ENCODE measurements at regions not wholly inside any gene's neighbourhood (a gene's known extent, or its start where the extent isn't known, plus 50 kb on each side); places are given as distances from the start of the nearest gene placed in this dataset.

DNA sequence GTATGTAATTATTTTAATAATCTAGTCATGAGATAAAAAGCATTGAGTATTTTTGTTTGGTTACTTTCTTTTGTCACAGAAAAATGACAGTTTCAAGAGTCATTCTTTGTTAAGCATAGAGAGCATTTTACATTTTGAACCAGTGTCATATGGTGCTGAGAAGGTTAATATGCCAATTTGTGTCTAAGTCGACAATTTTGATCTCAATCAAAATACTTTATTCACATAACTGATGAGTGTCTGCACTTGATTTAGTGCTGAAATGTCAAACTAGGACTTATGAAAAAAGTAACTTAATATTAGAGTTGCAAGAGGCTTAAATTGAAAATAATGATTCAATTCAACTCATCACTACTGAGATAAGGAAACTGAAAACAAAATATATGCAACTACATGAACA lies 1804.6 kb upstream of the ACO1 start:
- TF ChIP-seq POLR2A (IDR thresholded peaks at IDR 0.05) = no peak
- TF ChIP-seq, protein P1, sequence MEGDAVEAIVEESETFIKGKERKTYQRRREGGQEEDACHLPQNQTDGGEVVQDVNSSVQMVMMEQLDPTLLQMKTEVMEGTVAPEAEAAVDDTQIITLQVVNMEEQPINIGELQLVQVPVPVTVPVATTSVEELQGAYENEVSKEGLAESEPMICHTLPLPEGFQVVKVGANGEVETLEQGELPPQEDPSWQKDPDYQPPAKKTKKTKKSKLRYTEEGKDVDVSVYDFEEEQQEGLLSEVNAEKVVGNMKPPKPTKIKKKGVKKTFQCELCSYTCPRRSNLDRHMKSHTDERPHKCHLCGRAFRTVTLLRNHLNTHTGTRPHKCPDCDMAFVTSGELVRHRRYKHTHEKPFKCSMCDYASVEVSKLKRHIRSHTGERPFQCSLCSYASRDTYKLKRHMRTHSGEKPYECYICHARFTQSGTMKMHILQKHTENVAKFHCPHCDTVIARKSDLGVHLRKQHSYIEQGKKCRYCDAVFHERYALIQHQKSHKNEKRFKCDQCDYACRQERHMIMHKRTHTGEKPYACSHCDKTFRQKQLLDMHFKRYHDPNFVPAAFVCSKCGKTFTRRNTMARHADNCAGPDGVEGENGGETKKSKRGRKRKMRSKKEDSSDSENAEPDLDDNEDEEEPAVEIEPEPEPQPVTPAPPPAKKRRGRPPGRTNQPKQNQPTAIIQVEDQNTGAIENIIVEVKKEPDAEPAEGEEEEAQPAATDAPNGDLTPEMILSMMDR (IDR thresholded peaks at IDR 0.05) = no peak
- intact Hi-C loops (cut with DNase I; ENCODE audit: low total_unique reads) = no loop called here
- 70 to 81% methylated on average over 1 of the region's 1 CpG for WGBS, 2 donors
- no peak overlapping the region for H3K4me3 ChIP-seq (ENCODE audit: low read depth, poor library complexity, severe bottlenecking)
- DNase-seq (ENCODE audit: low spot score in 2 of 2) = no peak

DNA sequence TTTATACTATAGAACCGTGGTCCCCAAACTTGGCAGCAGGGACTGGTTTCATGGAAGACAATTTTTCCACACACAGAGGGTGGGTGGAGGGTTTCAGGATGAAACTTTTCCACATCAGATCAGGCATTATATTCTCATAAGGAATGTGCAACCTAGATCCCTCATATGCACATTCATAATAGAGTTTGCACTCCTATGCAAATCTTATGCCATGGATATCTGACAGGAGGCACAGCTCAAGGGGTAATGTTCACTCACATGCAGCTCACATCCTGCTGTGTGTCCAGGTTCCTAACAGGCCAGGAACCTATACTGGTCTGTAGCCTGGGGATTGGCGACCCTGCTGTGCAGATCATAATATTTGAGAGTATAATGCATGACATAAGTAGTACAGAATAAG lies 1802.2 kb upstream of the ACO1 start:
- DNase-seq (ENCODE audit: low spot score in 2 of 2) = no peak
- 71 to 72% methylated on average over 2 of the region's 2 CpGs for WGBS, 2 donors
- H3K4me3 ChIP-seq (ENCODE audit: low read depth, poor library complexity, severe bottlenecking) = no peak overlapping the region
- intact Hi-C loops (cut with DNase I; ENCODE audit: low total_unique reads) = no loop called here
- TF ChIP-seq, protein P1 (IDR thresholded peaks at IDR 0.05) = no peak
- no peak for TF ChIP-seq POLR2A (IDR thresholded peaks at IDR 0.05)

DNA sequence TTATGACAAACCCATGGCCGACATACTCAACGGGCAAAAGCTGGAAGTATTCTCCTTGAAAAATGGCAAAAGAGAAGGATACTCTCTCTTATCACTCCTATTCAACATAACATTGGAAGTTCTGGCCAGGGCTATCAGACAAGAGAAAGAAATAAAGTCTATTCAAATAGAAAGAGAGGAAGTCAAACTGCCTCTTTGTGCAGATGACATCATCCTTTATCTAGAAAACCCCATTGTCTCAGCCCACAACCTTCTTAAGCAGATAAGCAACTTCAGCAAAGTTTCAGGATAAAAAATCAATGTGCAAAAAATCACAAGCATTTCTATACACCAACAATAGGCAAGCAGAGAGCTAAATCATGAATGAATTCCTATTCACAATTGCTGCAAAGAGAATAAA lies 1799.9 kb upstream of the ACO1 start:
- intact Hi-C loops (cut with DNase I; ENCODE audit: low total_unique reads) = no loop called here
- no peak for TF ChIP-seq POLR2A (IDR thresholded peaks at IDR 0.05)
- TF ChIP-seq, protein P1 (IDR thresholded peaks at IDR 0.05) = no peak
- WGBS, 2 donors = 51 to 76% methylated on average over 2 of the region's 2 CpGs

DNA sequence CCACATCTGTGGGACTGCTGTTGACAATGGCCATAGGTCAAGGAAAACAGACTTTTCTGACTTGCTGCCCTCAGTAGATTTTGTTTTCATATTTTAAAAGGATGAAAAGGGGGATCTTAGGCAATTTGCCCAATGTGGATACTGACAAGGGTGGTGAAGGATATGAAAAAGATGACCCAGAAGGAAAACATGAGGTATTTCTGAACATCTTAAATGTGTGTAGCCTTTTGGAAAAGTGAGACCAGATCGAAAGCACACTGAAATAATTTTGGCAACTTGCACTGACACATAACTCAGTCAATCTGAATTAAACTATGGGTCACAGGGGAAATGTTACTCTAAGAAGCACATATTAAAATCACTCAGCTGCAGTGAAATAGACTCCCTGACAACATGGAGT lies 1793.0 kb upstream of the ACO1 start:
- WGBS, 2 donors = 41 to 62% methylated on average over 1 of the region's 1 CpG
- H3K4me3 ChIP-seq (ENCODE audit: low read depth, poor library complexity, severe bottlenecking) = no peak overlapping the region
- TF ChIP-seq, protein P1 (IDR thresholded peaks at IDR 0.05) = no peak
- TF ChIP-seq POLR2A (IDR thresholded peaks at IDR 0.05) = no peak
- intact Hi-C loops (cut with DNase I; ENCODE audit: low total_unique reads) = no loop called here
- DNase-seq (ENCODE audit: low spot score in 2 of 2) = no peak

More for the DNA sequence above, 1799.9 kb upstream of the ACO1 start:
- no peak overlapping the region for H3K4me3 ChIP-seq (ENCODE audit: low read depth, poor library complexity, severe bottlenecking)
- no peak for DNase-seq (ENCODE audit: low spot score in 2 of 2)

DNA sequence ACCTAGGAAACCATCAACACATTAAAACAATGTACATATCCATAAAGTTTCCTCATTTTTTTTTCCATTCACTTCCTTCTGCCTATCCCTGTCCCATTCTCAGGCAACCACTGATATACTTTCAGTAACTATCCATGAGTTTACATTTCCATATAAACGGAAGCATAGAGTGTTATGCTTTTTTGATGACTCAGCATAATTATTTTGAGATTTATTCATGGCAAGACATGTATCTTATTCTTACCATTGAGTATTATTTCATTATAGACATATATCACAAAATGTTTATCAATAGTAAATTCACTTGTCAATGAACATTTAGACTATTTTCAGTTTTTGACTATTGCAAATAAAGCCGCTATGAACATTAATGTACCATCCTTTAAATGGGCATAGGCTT lies 1786.8 kb upstream of the ACO1 start:
- intact Hi-C loops (cut with DNase I; ENCODE audit: low total_unique reads) = no loop called here
- DNase-seq (ENCODE audit: low spot score in 2 of 2) = no peak

DNA sequence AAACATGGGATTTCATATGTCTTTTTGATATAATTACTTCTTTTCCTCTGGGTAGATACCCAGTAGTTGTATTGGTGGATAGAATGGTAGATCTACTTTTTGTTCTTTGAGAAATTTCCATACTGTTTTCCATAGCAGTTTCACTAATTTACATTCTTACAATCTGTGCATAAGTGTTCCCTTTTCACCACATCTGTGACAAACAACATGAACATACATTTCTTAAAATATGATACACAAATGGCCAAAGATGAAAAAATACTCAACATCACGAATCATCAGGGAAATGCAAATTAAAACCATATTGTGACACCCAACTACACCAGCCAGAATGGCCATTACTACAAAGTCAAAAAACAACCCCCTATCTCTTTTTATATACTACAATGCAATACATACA lies 1778.5 kb upstream of the ACO1 start:
- no peak overlapping the region for H3K4me3 ChIP-seq (ENCODE audit: low read depth, poor library complexity, severe bottlenecking)
- TF ChIP-seq, protein P1 (IDR thresholded peaks at IDR 0.05) = no peak
- TF ChIP-seq POLR2A (IDR thresholded peaks at IDR 0.05) = no peak
- intact Hi-C loops (cut with DNase I; ENCODE audit: low total_unique reads) = no loop called here
- DNase-seq (ENCODE audit: low spot score in 2 of 2) = no peak
- 44 to 56% methylated on average over 1 of the region's 1 CpG for WGBS, 2 donors

More for the DNA sequence above, 1786.8 kb upstream of the ACO1 start:
- H3K4me3 ChIP-seq (ENCODE audit: low read depth, poor library complexity, severe bottlenecking) = no peak overlapping the region
- 92 to 95% methylated on average over 2 of the region's 2 CpGs for WGBS, 2 donors
- TF ChIP-seq, protein P1 (IDR thresholded peaks at IDR 0.05) = no peak
- no peak for TF ChIP-seq POLR2A (IDR thresholded peaks at IDR 0.05)

All from lower leg skin (tissue), 4 donors.